T-helper 17 cell (primary cell): ENCODE measurements at regions not wholly inside any gene's neighbourhood (a gene's known extent, or its start where the extent isn't known, plus 50 kb on each side); places are given as distances from the start of the nearest gene placed in this dataset.

Source experiments
- ATAC-seq: fragments of 150-1000 bp; cut with Tn5 transposase; 2 replicates; pipeline ENCODE4 v1.10.0; 2021; ENCODE audit warnings: mild to moderate bottlenecking, moderate library complexity
- DNase-seq, 3 donors: peaks; one replicate each; pipeline versions ENCODE4 v3.0.0 to v3.0.0-alpha.2; 2020 to 2021
- H3K9me3 ChIP-seq: one replicate; pipeline ENCODE4 v1.7.0; 2013; ENCODE audit warnings: low read length, mild to moderate bottlenecking; ENCODE audit not compliant: control insufficient read depth, poor library complexity, severe bottlenecking
- H3K27ac Mint-ChIP-seq: one replicate; pipeline ENCODE4 v1.8.0; 2022; ENCODE audit warnings: mild to moderate bottlenecking, moderate library complexity, mixed read lengths
- H3K27me3 Mint-ChIP-seq: one replicate; pipeline ENCODE4 v1.8.0; 2022; ENCODE audit warnings: mixed read lengths
- H3K36me3 Mint-ChIP-seq: one replicate; pipeline ENCODE4 v1.8.0; 2022; ENCODE audit warnings: low read depth, mixed read lengths
- H3K4me1 Mint-ChIP-seq: one replicate; pipeline ENCODE4 v1.8.0; 2022; ENCODE audit warnings: mild to moderate bottlenecking, mixed read lengths
- H3K4me3 Mint-ChIP-seq: one replicate; pipeline ENCODE4 v1.8.0; 2022; ENCODE audit warnings: mild to moderate bottlenecking, moderate library complexity, mixed read lengths

- Mint-ChIP-seq H3K36me3 (no peaks in the 10 kb centered on the region), H3K27me3 (peaks cover 30% of the 10 kb centered on the region), H3K4me1 (no peaks in the 10 kb centered on the region), H3K27ac (no peak overlapping the region), H3K4me3 (no peak overlapping the region)
- ATAC-seq (no peak), DNase-seq (no peak)
- H3K9me3 ChIP-seq: no peaks in the 10 kb centered on the region
These were observed 68.8 kb upstream of the RAB6C start for GRCh38 chr2:129910446-129911362.

GRCh38 chr2:129911363-129912065 is 68.0 kb upstream of the RAB6C start:
- H3K9me3 ChIP-seq: no peaks in the 10 kb centered on the region
- DNase-seq: no peak
- Mint-ChIP-seq H3K27me3 (peaks cover 27% of the 10 kb centered on the region), H3K4me3 (no peak overlapping the region), H3K27ac (no peak overlapping the region), H3K4me1 (no peaks in the 10 kb centered on the region), H3K36me3 (no peaks in the 10 kb centered on the region)
- ATAC-seq: no peak

GRCh38 chr2:129912066-129912820 is 67.2 kb upstream of the RAB6C start:
- H3K4me1 Mint-ChIP-seq: no peaks in the 10 kb centered on the region
- peaks cover 19% of the 10 kb centered on the region for H3K27me3 Mint-ChIP-seq
- no peak overlapping the region for H3K27ac Mint-ChIP-seq
- no peaks in the 10 kb centered on the region for H3K36me3 Mint-ChIP-seq
- no peak overlapping the region for H3K4me3 Mint-ChIP-seq
- no peaks in the 10 kb centered on the region for H3K9me3 ChIP-seq
- ATAC-seq: no peak
- no peak for DNase-seq

- H3K27ac Mint-ChIP-seq: no peak overlapping the region
- H3K9me3 ChIP-seq: no peaks in the 10 kb centered on the region
- no peak for ATAC-seq
- H3K27me3 Mint-ChIP-seq: peaks cover 11% of the 10 kb centered on the region
- no peaks in the 10 kb centered on the region for H3K36me3 Mint-ChIP-seq
- DNase-seq: no peak
- H3K4me1 Mint-ChIP-seq: no peaks in the 10 kb centered on the region
- no peak overlapping the region for H3K4me3 Mint-ChIP-seq
These were observed 66.4 kb upstream of the RAB6C start for GRCh38 chr2:129912871-129913694.

- no peaks in the 10 kb centered on the region for H3K9me3 ChIP-seq
- peaks cover 11% of the 10 kb centered on the region for H3K27me3 Mint-ChIP-seq
- H3K4me3 Mint-ChIP-seq: no peak overlapping the region
- H3K36me3 Mint-ChIP-seq: no peaks in the 10 kb centered on the region
- no peak for ATAC-seq
- no peaks in the 10 kb centered on the region for H3K4me1 Mint-ChIP-seq
- DNase-seq: no peak
- H3K27ac Mint-ChIP-seq: no peak overlapping the region
These were observed 65.6 kb upstream of the RAB6C start for GRCh38 chr2:129913695-129914495.

GRCh38 chr2:129914538-129915302 is 64.7 kb upstream of the RAB6C start:
- Mint-ChIP-seq H3K4me1 (no peaks in the 10 kb centered on the region), H3K27ac (no peak overlapping the region), H3K4me3 (no peak overlapping the region), H3K27me3 (peaks cover 11% of the 10 kb centered on the region), H3K36me3 (no peaks in the 10 kb centered on the region)
- DNase-seq (no peak), ATAC-seq (no peak)
- no peaks in the 10 kb centered on the region for H3K9me3 ChIP-seq

GRCh38 chr2:129915303-129915840 is 64.1 kb upstream of the RAB6C start:
- DNase-seq: no peak
- Mint-ChIP-seq H3K4me1 (no peaks in the 10 kb centered on the region), H3K36me3 (no peaks in the 10 kb centered on the region), H3K27me3 (peaks cover 8% of the 10 kb centered on the region), H3K4me3 (no peak overlapping the region), H3K27ac (no peak overlapping the region)
- ATAC-seq: no peak
- no peaks in the 10 kb centered on the region for H3K9me3 ChIP-seq

GRCh38 chr2:129918604-129919003 is 60.9 kb upstream of the RAB6C start:
- no peak overlapping the region for H3K4me3 Mint-ChIP-seq
- no peaks in the 10 kb centered on the region for H3K9me3 ChIP-seq
- H3K27ac Mint-ChIP-seq: no peak overlapping the region
- no peaks in the 10 kb centered on the region for H3K36me3 Mint-ChIP-seq
- ATAC-seq (no peak), DNase-seq (no peak)
- H3K27me3 Mint-ChIP-seq: peaks cover 18% of the 10 kb centered on the region
- H3K4me1 Mint-ChIP-seq: peaks cover 3% of the 10 kb centered on the region

GRCh38 chr2:129922571-129923264 is 56.7 kb upstream of the RAB6C start:
- peaks cover 6% of the 10 kb centered on the region for H3K36me3 Mint-ChIP-seq
- H3K9me3 ChIP-seq: no peaks in the 10 kb centered on the region
- peaks cover 6% of the 10 kb centered on the region for H3K4me1 Mint-ChIP-seq
- no peak overlapping the region for H3K4me3 Mint-ChIP-seq
- no peak overlapping the region for H3K27ac Mint-ChIP-seq
- H3K27me3 Mint-ChIP-seq: peaks cover 46% of the 10 kb centered on the region
- no peak for DNase-seq
- no peak for ATAC-seq

- Mint-ChIP-seq H3K4me1 (peaks cover 6% of the 10 kb centered on the region), H3K36me3 (peaks cover 6% of the 10 kb centered on the region), H3K4me3 (no peak overlapping the region), H3K27me3 (peaks cover 54% of the 10 kb centered on the region), H3K27ac (no peak overlapping the region)
- ATAC-seq (peak; percentile 30), DNase-seq (no peak)
- no peaks in the 10 kb centered on the region for H3K9me3 ChIP-seq
These were observed 56.0 kb upstream of the RAB6C start for GRCh38 chr2:129923265-129924091.
